Endothelial cell of umbilical vein (primary cell): ENCODE measurements at regions not wholly inside any gene's neighbourhood (a gene's known extent, or its start where the extent isn't known, plus 50 kb on each side); places are given as distances from the start of the nearest gene placed in this dataset.

Experiments used
- BruUV-seq: library from RNA; stranded (reverse); fragments of 400-500 nt; replicated peaks from 2 replicates; lab custom pipeline; 2021; lab: Mats Ljungman, UMichigan
- CTCF ChIA-PET: fragments of 300-600, 350-600 bp; sonication (Branson Sonifier 250); formaldehyde crosslinking; loops from one replicate; lab custom pipeline; 2021; ENCODE audit warnings: antibody characterized with exemption, inconsistent platforms; lab: Charles Lee
- POLR2A ChIA-PET: fragments of 300-600, 350-600 bp; sonication (Branson Sonifier 250); formaldehyde crosslinking; loops from one replicate; lab custom pipeline; 2021; ENCODE audit warnings: antibody characterized with exemption, inconsistent platforms; lab: Charles Lee
- DNase-seq: peaks from one replicate; pipeline ENCODE4 v3.0.0-alpha.2; 2011; ENCODE audit warnings: low read depth, low spot score
- FAIRE-seq: peaks from 2 replicates; lab custom pipeline; 2011; peaks lifted over from hg19 to GRCh38; lab: Jason Lieb, UNC
- H2AFZ ChIP-seq: 2 replicates; pipeline ENCODE4 v1.6.0; 2012; ENCODE audit warnings: low read depth, low read length, control low read depth, inconsistent platforms
- H3K27ac ChIP-seq: 2 replicates; pipeline ENCODE4 v1.5.1; 2011; ENCODE audit warnings: low read depth, mild to moderate bottlenecking, control low read depth, low read length, moderate library complexity; ENCODE audit not compliant: insufficient read depth
- H3K27me3 ChIP-seq, 2 experiments: 2 replicates each; pipeline versions ENCODE4 v1.6.0 to v1.6.1; 2011; ENCODE audit warnings: low read length in 2 of 2, mixed read lengths in 1 of 2; ENCODE audit not compliant: control insufficient read depth in 2 of 2, insufficient read depth in 2 of 2
- H3K36me3 ChIP-seq, 2 experiments: 2 replicates in 1 of 2; 3 replicates in 1 of 2; pipeline ENCODE4 v1.5.1; 2011; ENCODE audit warnings: low read length in 2 of 2, mild to moderate bottlenecking in 1 of 2, moderate library complexity in 1 of 2; ENCODE audit not compliant: control insufficient read depth in 2 of 2, insufficient read depth in 2 of 2; ENCODE audit errors: extremely low read depth in 1 of 2
- H3K4me1 ChIP-seq: 3 replicates; pipeline ENCODE4 v1.5.1; 2011; ENCODE audit warnings: mild to moderate bottlenecking, low read length; ENCODE audit not compliant: control insufficient read depth, insufficient read depth; ENCODE audit errors: extremely low read depth
- H3K4me2 ChIP-seq: 2 replicates; pipeline ENCODE4 v1.6.1; 2011; ENCODE audit warnings: low read length, control low read depth, mixed read lengths; ENCODE audit not compliant: insufficient read depth
- H3K4me3 ChIP-seq, 3 experiments: fragments of 200-600 bp in 1 of 3; sonication (generic), shearing (Covaris generic) in 1 of 3; replicated peaks in 1 of 3; 2 replicates each; pipeline ENCODE4 v1.5.1; 2011 to 2016; ENCODE audit warnings: control low read depth in 3 of 3, low read length in 3 of 3, mild to moderate bottlenecking in 2 of 3, inconsistent platforms in 1 of 3, low read depth in 1 of 3, moderate library complexity in 1 of 3; ENCODE audit not compliant: insufficient read depth in 1 of 3
- H3K79me2 ChIP-seq: 2 replicates; pipeline ENCODE4 v1.6.0; 2012; ENCODE audit warnings: low read length, inconsistent platforms; ENCODE audit not compliant: control insufficient read depth, insufficient read depth
- H3K9ac ChIP-seq: replicated peaks from 2 replicates; pipeline ENCODE3; 2011; ENCODE audit warnings: low read length, control low read depth; ENCODE audit not compliant: insufficient read depth; ENCODE audit errors: extremely low read depth
- H3K9me1 ChIP-seq: replicated peaks from 3 replicates; pipeline ENCODE4 v1.6.0; 2011; ENCODE audit warnings: mild to moderate bottlenecking, low read length; ENCODE audit not compliant: control insufficient read depth, insufficient read depth; ENCODE audit errors: extremely low read depth
- H3K9me3 ChIP-seq: replicated peaks from 2 replicates; pipeline ENCODE4 v1.5.1; 2012; ENCODE audit warnings: low read length, inconsistent platforms; ENCODE audit not compliant: control insufficient read depth, insufficient read depth
- H4K20me1 ChIP-seq: replicated peaks from 2 replicates; pipeline ENCODE3; 2011; ENCODE audit warnings: mild to moderate bottlenecking, low read length; ENCODE audit not compliant: control insufficient read depth, insufficient read depth; ENCODE audit errors: extremely low read depth
- EZH2 ChIP-seq: IDR thresholded peaks from 2 replicates; pipeline ENCODE4 v1.6.1; 2012; ENCODE audit warnings: borderline replicate concordance, low read depth, mild to moderate bottlenecking, moderate library complexity, low read length, inconsistent platforms; ENCODE audit not compliant: severe bottlenecking
- FOS ChIP-seq: IDR thresholded peaks from 2 replicates; pipeline ENCODE4 v1.6.1; 2011; ENCODE audit warnings: mild to moderate bottlenecking, low read length, moderate library complexity, borderline replicate concordance; ENCODE audit not compliant: insufficient read depth
- GATA2 ChIP-seq: IDR thresholded peaks from 2 replicates; pipeline ENCODE4 v1.7.0; 2011; ENCODE audit warnings: low read depth, mild to moderate bottlenecking, moderate library complexity, mixed read lengths, low read length; ENCODE audit not compliant: insufficient read length, insufficient read depth
- JUN ChIP-seq: IDR thresholded peaks from 2 replicates; pipeline ENCODE4 v1.6.1; 2011; ENCODE audit warnings: borderline replicate concordance, low read depth; ENCODE audit not compliant: insufficient read length, insufficient read depth
- MYC ChIP-seq: IDR thresholded peaks from one replicate; pipeline ENCODE4 v1.6.1; 2011; ENCODE audit warnings: mild to moderate bottlenecking, low read depth, low read length
- POLR2A ChIP-seq: IDR thresholded peaks from 2 replicates; pipeline ENCODE4 v1.6.1; 2012; ENCODE audit warnings: low read depth, mild to moderate bottlenecking, control low read depth, low read length
- POLR2AphosphoS5 ChIP-seq: IDR thresholded peaks from 2 replicates; pipeline ENCODE4 v1.6.1; 2012; ENCODE audit warnings: low read depth, mild to moderate bottlenecking, control low read depth, low read length, moderate library complexity; ENCODE audit not compliant: insufficient read depth
- dilution Hi-C: fragments of 300-500 bp; cut with MboI; formaldehyde crosslinking; loops from one replicate; pipeline ENCODE4 v1.15.0; 2019; ENCODE audit warnings: low sequenced_read_pairs; ENCODE audit not compliant: extremely low pct_ligation_motif_present
- intact Hi-C: fragments of 100-400 bp; cut with micrococcal nuclease; formaldehyde crosslinking; loops from one replicate; pipeline ENCODE4 v1.10.0; 2022
- TF ChIP-seq, protein P1 (sequence below), 2 donors: IDR thresholded peaks; 1 replicate in 1 of 2; 2 replicates in 1 of 2; pipeline ENCODE4 v1.5.1; 2011; ENCODE audit warnings: low read length in 2 of 2, mild to moderate bottlenecking in 2 of 2, moderate library complexity in 2 of 2, control low read depth in 1 of 2, inconsistent platforms in 1 of 2, low read depth in 1 of 2; ENCODE audit not compliant: insufficient read depth in 1 of 2; ENCODE audit errors: extremely low read depth in 1 of 2
- TF ChIP-seq, protein P2 (sequence below): IDR thresholded peaks from 2 replicates; pipeline ENCODE4 v1.6.1; 2011; ENCODE audit not compliant: insufficient read depth, insufficient read length

DNA sequence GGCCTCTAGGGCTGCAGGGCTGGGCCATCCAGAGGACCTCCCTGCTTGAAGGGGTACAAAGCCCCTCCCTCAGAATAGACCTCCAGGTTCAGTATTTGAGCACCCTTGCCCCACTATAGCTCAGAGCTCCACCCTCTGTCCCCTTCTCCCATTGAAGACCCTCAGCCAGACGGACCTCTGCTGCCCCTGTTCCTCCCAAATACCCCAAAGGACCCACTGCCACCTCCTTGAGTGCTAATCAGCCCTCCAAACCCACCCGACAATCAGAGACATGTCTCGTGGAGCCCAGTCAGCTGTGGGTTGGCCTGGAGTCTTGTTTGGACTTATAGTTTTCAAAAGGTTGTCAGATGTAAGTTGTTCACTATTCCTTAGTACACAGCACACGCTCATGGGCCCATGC, 161.1 kb downstream of the UACA start:
- CTCF ChIA-PET = no interaction called here
- POLR2A ChIA-PET = no interaction called here
- Histone ChIP-seq H3K36me3 (no peaks in the 10 kb centered on the region), H3K79me2 (no peaks in the 10 kb centered on the region), H3K9me3 (no peaks in the 10 kb centered on the region), H3K9me1 (no peaks in the 10 kb centered on the region), H3K27ac (no peak overlapping the region), H3K9ac (no peak overlapping the region), H3K4me1 (peaks cover 15% of the 10 kb centered on the region), H3K27me3 (no peaks in the 10 kb centered on the region), H4K20me1 (no peaks in the 10 kb centered on the region), H3K4me2 (no peak overlapping the region), H2AFZ (no peak overlapping the region), H3K4me3 (no peak overlapping the region)
- FAIRE-seq (no peak), DNase-seq (no peak)
- dilution Hi-C loops (no loop called here), intact Hi-C loops (no loop called here)
- BruUV-seq = no TSS peak
- TF ChIP-seq GATA2 (no peak), POLR2AphosphoS5 (no peak), MYC (no peak), FOS (no peak), POLR2A (no peak), JUN (no peak), EZH2 (no peak)
- TF ChIP-seq, protein P1, sequence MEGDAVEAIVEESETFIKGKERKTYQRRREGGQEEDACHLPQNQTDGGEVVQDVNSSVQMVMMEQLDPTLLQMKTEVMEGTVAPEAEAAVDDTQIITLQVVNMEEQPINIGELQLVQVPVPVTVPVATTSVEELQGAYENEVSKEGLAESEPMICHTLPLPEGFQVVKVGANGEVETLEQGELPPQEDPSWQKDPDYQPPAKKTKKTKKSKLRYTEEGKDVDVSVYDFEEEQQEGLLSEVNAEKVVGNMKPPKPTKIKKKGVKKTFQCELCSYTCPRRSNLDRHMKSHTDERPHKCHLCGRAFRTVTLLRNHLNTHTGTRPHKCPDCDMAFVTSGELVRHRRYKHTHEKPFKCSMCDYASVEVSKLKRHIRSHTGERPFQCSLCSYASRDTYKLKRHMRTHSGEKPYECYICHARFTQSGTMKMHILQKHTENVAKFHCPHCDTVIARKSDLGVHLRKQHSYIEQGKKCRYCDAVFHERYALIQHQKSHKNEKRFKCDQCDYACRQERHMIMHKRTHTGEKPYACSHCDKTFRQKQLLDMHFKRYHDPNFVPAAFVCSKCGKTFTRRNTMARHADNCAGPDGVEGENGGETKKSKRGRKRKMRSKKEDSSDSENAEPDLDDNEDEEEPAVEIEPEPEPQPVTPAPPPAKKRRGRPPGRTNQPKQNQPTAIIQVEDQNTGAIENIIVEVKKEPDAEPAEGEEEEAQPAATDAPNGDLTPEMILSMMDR (IDR thresholded peaks at IDR 0.05; ENCODE audit: extremely low read depth in 1 of 2, insufficient read depth in 1 of 2, low read depth in 1 of 2, low read length in 2 of 2) = no peak
- TF ChIP-seq, protein P2, sequence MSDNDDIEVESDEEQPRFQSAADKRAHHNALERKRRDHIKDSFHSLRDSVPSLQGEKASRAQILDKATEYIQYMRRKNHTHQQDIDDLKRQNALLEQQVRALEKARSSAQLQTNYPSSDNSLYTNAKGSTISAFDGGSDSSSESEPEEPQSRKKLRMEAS = no peak
